ENCODE measurements at regions not wholly inside any gene's neighbourhood (a gene's known extent, or its start where the extent isn't known, plus 50 kb on each side); places are given as distances from the start of the nearest gene placed in this dataset.

DNA sequence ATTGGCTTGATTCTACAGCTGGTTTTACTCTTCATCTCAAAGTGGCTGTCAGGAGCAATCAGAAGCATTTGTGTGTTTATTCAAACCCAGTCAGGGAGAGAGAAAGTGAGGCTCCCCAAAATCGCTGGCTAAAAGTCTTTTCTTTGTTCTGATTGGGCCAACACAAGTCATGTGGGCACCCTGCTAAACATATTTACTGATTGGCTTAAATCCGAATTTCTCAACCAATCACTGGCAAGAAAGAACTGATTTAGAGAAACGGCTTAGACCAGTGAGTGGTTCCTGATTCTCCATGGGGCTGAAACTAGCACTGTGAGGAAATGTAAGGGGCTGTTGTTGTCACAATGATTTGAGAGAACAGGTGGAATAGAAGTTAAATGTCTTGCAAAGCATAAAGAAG, 98.9 kb upstream of the PDZRN3 start:
- no peaks in the 10 kb centered on the region for H3K27me3 ChIP-seq (ENCODE audit: insufficient read depth, low read length)
- H3K9me3 ChIP-seq (ENCODE audit: control insufficient read depth, low read depth, low read length): no peaks in the 10 kb centered on the region

More for the DNA sequence above, 98.9 kb upstream of the PDZRN3 start:
- TF ChIP-seq, protein P1, sequence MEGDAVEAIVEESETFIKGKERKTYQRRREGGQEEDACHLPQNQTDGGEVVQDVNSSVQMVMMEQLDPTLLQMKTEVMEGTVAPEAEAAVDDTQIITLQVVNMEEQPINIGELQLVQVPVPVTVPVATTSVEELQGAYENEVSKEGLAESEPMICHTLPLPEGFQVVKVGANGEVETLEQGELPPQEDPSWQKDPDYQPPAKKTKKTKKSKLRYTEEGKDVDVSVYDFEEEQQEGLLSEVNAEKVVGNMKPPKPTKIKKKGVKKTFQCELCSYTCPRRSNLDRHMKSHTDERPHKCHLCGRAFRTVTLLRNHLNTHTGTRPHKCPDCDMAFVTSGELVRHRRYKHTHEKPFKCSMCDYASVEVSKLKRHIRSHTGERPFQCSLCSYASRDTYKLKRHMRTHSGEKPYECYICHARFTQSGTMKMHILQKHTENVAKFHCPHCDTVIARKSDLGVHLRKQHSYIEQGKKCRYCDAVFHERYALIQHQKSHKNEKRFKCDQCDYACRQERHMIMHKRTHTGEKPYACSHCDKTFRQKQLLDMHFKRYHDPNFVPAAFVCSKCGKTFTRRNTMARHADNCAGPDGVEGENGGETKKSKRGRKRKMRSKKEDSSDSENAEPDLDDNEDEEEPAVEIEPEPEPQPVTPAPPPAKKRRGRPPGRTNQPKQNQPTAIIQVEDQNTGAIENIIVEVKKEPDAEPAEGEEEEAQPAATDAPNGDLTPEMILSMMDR (conservative IDR thresholded peaks at IDR 0.05): no peak
- H3K79me2 ChIP-seq (ENCODE audit: insufficient read depth, low read length): no peaks in the 10 kb centered on the region
- H3K14ac ChIP-seq (ENCODE audit: insufficient read depth, low read length): no peak overlapping the region
- H3K4me2 ChIP-seq (ENCODE audit: insufficient read depth, insufficient read length, low read length): no peak overlapping the region
- no CpG with 5 or more reads among the region's 3 CpGs for WGBS (ENCODE audit: extremely low coverage, insufficient read length, low lambda C conversion rate)
- H3K56ac ChIP-seq (ENCODE audit: insufficient read length, low read depth, low read length): no peak overlapping the region
- no peaks in the 10 kb centered on the region for H3K23me2 ChIP-seq (ENCODE audit: insufficient read length, low read depth, low read length, poor library complexity, severe bottlenecking)
- no peak overlapping the region for H4K5ac ChIP-seq (ENCODE audit: insufficient read length, low read depth, low read length)
- no peaks in the 10 kb centered on the region for H3K9me3 Mint-ChIP-seq
- no peak overlapping the region for H2AFZ ChIP-seq (ENCODE audit: low read length)
- no peak overlapping the region for H2BK5ac ChIP-seq (ENCODE audit: insufficient read length, low read length)
- H3K4me1 Mint-ChIP-seq: peaks cover 23 to 27% of the 10 kb centered on the region in 2 experiments
- no peak overlapping the region for H3K4ac ChIP-seq (ENCODE audit: low read depth, low read length)
- H3T11ph ChIP-seq (ENCODE audit: low read length): no peak overlapping the region
- H2AK5ac ChIP-seq (ENCODE audit: insufficient read length, low read length): no peak overlapping the region
- H3K27me3 Mint-ChIP-seq (ENCODE audit: low read depth): no peaks in the 10 kb centered on the region
- H3K36me3 Mint-ChIP-seq (ENCODE audit: insufficient read depth in 1 of 3, low read depth in 3 of 3): no peaks in the 10 kb centered on the region
- H3K23ac ChIP-seq (ENCODE audit: insufficient read length, low read depth, low read length): no peak overlapping the region
- no peak overlapping the region for H2BK20ac ChIP-seq (ENCODE audit: low read depth, low read length, poor library complexity, severe bottlenecking)
- no peak overlapping the region for H3K9ac ChIP-seq (ENCODE audit: extremely low read depth, insufficient read length, low read length)
- H3K27ac Mint-ChIP-seq: no peak overlapping the region
- H3K27ac ChIP-seq (ENCODE audit: insufficient read length, low read depth, low read length): no peak overlapping the region
- H2BK120ac ChIP-seq (ENCODE audit: low read depth, low read length, poor library complexity, severe bottlenecking): no peak overlapping the region
- no peak overlapping the region for H2BK12ac ChIP-seq (ENCODE audit: insufficient read length, low read depth, low read length)
- no peak overlapping the region for H2BK15ac ChIP-seq (ENCODE audit: low read depth, low read length)
- H3K79me1 ChIP-seq (ENCODE audit: insufficient read depth, low read depth, low read length, poor library complexity, severe bottlenecking): no peaks in the 10 kb centered on the region
- H4K8ac ChIP-seq (replicated peaks; ENCODE audit: insufficient read length, low read depth, low read length): no peak overlapping the region
- H3K4me1 ChIP-seq (ENCODE audit: insufficient read depth, low read length): peaks cover 10% of the 10 kb centered on the region; the same call in 1 of the 2 replicates
- H4K20me1 ChIP-seq (ENCODE audit: control insufficient read depth, insufficient read depth, insufficient read length): no peaks in the 10 kb centered on the region
- no peak overlapping the region for H3K18ac ChIP-seq (ENCODE audit: insufficient read length, low read depth, low read length)
- H3K4me3 Mint-ChIP-seq: no peak overlapping the region
- DNase-seq: no peak
- H4K91ac ChIP-seq (ENCODE audit: insufficient read length, low read depth, low read length): no peak overlapping the region

All from H9 (cell line).